OCI-LY1 (cell line): ENCODE measurements at regions not wholly inside any gene's neighbourhood (a gene's known extent, or its start where the extent isn't known, plus 50 kb on each side); places are given as distances from the start of the nearest gene placed in this dataset.

Source experiments
- EZH2 ChIP-seq: fragments of 200-600 bp; sonication (generic), shearing (Covaris generic); IDR thresholded peaks from 2 replicates; pipeline ENCODE4 v1.8.0; 2017; ENCODE audit warnings: borderline replicate concordance, mixed run types, mild to moderate bottlenecking, antibody characterized with exemption, low read length, moderate library complexity, mixed read lengths
- TF ChIP-seq, protein P1 (sequence below): fragments of 200-600 bp; sonication (generic), shearing (Covaris generic); IDR thresholded peaks from 2 replicates; pipeline ENCODE4 v1.5.1; 2017; ENCODE audit warnings: mild to moderate bottlenecking, antibody characterized with exemption, low read length, moderate library complexity, mixed read lengths

DNA sequence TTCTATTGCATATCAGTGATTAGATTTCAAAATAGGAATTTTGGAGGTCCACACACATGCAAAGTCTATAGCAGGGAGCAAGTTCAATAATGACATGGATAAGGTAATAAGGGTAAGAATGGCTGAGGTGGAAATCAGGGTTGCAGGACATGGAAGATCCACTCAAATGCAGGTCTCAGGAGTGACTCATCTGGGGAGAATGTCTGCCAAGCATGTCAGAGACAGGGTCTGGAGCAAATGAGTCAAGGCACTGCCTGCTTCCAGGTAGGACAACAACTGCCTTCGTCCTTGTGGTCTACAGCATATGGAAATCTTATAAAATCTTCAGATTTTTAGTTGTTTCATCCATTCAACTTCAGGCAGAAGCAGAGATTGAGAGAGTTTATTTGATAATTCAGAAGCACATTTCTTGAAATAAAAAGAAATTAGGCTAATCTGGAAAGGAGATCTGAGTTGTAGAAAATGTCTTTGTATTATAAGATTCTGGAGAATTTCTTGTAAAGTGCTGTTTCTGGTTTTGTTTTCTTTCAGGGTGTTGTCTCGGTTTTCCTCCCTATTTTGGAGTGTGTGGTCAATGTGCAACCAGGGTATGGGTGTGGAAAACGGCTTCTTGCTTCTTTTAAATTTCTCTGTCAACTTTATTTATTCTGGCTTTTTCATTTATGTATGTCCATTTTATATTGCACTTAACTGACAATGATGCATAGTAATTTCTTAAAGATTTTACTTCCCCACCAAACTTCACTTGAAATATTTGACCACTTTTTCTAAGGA, 748.8 kb downstream of the LIG4 start:
- no peak for TF ChIP-seq EZH2
- TF ChIP-seq, protein P1, sequence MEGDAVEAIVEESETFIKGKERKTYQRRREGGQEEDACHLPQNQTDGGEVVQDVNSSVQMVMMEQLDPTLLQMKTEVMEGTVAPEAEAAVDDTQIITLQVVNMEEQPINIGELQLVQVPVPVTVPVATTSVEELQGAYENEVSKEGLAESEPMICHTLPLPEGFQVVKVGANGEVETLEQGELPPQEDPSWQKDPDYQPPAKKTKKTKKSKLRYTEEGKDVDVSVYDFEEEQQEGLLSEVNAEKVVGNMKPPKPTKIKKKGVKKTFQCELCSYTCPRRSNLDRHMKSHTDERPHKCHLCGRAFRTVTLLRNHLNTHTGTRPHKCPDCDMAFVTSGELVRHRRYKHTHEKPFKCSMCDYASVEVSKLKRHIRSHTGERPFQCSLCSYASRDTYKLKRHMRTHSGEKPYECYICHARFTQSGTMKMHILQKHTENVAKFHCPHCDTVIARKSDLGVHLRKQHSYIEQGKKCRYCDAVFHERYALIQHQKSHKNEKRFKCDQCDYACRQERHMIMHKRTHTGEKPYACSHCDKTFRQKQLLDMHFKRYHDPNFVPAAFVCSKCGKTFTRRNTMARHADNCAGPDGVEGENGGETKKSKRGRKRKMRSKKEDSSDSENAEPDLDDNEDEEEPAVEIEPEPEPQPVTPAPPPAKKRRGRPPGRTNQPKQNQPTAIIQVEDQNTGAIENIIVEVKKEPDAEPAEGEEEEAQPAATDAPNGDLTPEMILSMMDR: no peak
